IMR-90 (cell line): ENCODE measurements at regions not wholly inside any gene's neighbourhood (a gene's known extent, or its start where the extent isn't known, plus 50 kb on each side); places are given as distances from the start of the nearest gene placed in this dataset.

Source experiments
- ATAC-seq: fragments of 200-7000 bp; cut with Tn5 transposase; 2 replicates; pipeline ENCODE4 v1.9.1; 2020; ENCODE audit warnings: low read depth, mild to moderate bottlenecking, moderate library complexity
- BruUV-seq: library from RNA; stranded (reverse); fragments of 400-500 nt; replicated peaks from 2 replicates; lab custom pipeline; 2021; lab: Mats Ljungman, UMichigan
- CTCF ChIA-PET: fragments of 300-600 bp; formaldehyde crosslinking; extraction: SDS; loops from one replicate; lab custom pipeline; 2021; ENCODE audit warnings: antibody characterized with exemption; lab: Yijun Ruan, JAX
- POLR2A ChIA-PET: fragments of 300-600 bp; sonication (Branson Sonifier 250); formaldehyde crosslinking; loops from one replicate; lab custom pipeline; 2022; ENCODE audit warnings: antibody characterized with exemption; ENCODE audit not compliant: unreplicated experiment; lab: Charles Lee
- DNase-seq: peaks from one replicate; pipeline ENCODE4 v3.0.0; 2013
- H2AFZ ChIP-seq: replicated peaks from 2 replicates; pipeline ENCODE3; 2013; ENCODE audit warnings: low read length, mild to moderate bottlenecking; ENCODE audit not compliant: poor library complexity
- H2AK5ac ChIP-seq: 2 replicates; pipeline ENCODE4 v1.6.1; 2013; ENCODE audit warnings: low read depth, low read length, inconsistent platforms
- H2AK9ac ChIP-seq: replicated peaks from 2 replicates; pipeline ENCODE3; 2013; ENCODE audit warnings: mild to moderate bottlenecking, low read depth, low read length, moderate library complexity; ENCODE audit not compliant: poor library complexity
- H2BK120ac ChIP-seq: 2 replicates; pipeline ENCODE4 v1.6.1; 2013; ENCODE audit warnings: low read depth, low read length, inconsistent platforms
- H2BK15ac ChIP-seq: 3 replicates; pipeline ENCODE4 v1.6.1; 2013; ENCODE audit warnings: low read depth, low read length, inconsistent platforms
- H2BK20ac ChIP-seq: 2 replicates; pipeline ENCODE4 v1.6.1; 2013; ENCODE audit warnings: low read depth, mild to moderate bottlenecking, inconsistent platforms, low read length, moderate library complexity
- H2BK5ac ChIP-seq: 2 replicates; pipeline ENCODE4 v1.6.1; 2013; ENCODE audit warnings: mild to moderate bottlenecking, low read depth, low read length, inconsistent platforms; ENCODE audit not compliant: poor library complexity, severe bottlenecking
- H3K14ac ChIP-seq: replicated peaks from 2 replicates; pipeline ENCODE4 v1.6.1; 2013; ENCODE audit warnings: low read depth, low read length, inconsistent platforms
- H3K18ac ChIP-seq: 2 replicates; pipeline ENCODE4 v1.6.1; 2013; ENCODE audit warnings: low read depth, low read length, control low read depth
- H3K23ac ChIP-seq: 2 replicates; pipeline ENCODE4 v1.6.1; 2013; ENCODE audit warnings: low read depth, low read length, inconsistent platforms
- H3K27ac ChIP-seq: 2 replicates; pipeline ENCODE4 v1.5.1; 2013; ENCODE audit warnings: mild to moderate bottlenecking, control low read depth, low read length; ENCODE audit not compliant: insufficient read depth
- H3K27me3 ChIP-seq: 2 replicates; pipeline ENCODE4 v1.6.1; 2013; ENCODE audit warnings: low read length; ENCODE audit not compliant: control insufficient read depth, insufficient read depth
- H3K36me3 ChIP-seq: 2 replicates; pipeline ENCODE4 v1.6.1; 2013; ENCODE audit warnings: low read length, mixed read lengths; ENCODE audit not compliant: control insufficient read depth, insufficient read depth
- H3K4ac ChIP-seq: 2 replicates; pipeline ENCODE4 v1.6.1; 2013; ENCODE audit warnings: low read depth, low read length, inconsistent platforms
- H3K4me1 ChIP-seq: 2 replicates; pipeline ENCODE4 v1.6.1; 2013; ENCODE audit warnings: low read length, mixed read lengths; ENCODE audit not compliant: control insufficient read depth, insufficient read depth
- H3K4me2 ChIP-seq: 2 replicates; pipeline ENCODE4 v1.6.1; 2013; ENCODE audit warnings: low read depth, mild to moderate bottlenecking, control low read depth, low read length, moderate library complexity
- H3K4me3 ChIP-seq: 2 replicates; pipeline ENCODE4 v1.5.1; 2013; ENCODE audit warnings: low read depth, mild to moderate bottlenecking, control low read depth, low read length, moderate library complexity; ENCODE audit not compliant: insufficient read depth
- H3K56ac ChIP-seq: 2 replicates; pipeline ENCODE4 v1.6.1; 2013; ENCODE audit warnings: low read length, inconsistent platforms; ENCODE audit not compliant: insufficient read depth; ENCODE audit errors: extremely low read depth
- H3K79me1 ChIP-seq, 2 experiments: 2 replicates each; pipeline ENCODE4 v1.6.1; 2013; ENCODE audit warnings: low read length in 2 of 2, inconsistent platforms in 1 of 2, low read depth in 1 of 2
- H3K9ac ChIP-seq: 2 replicates; pipeline ENCODE4 v1.6.1; 2013; ENCODE audit warnings: low read depth, low read length, control low read depth
- H3K9me1 ChIP-seq: 2 replicates; pipeline ENCODE4 v1.6.1; 2013; ENCODE audit warnings: low read length, inconsistent platforms; ENCODE audit not compliant: insufficient read depth
- H3K9me3 ChIP-seq: 2 replicates; pipeline ENCODE4 v1.6.1; 2013; ENCODE audit warnings: low read length; ENCODE audit not compliant: control insufficient read depth, insufficient read depth
- H4K20me1 ChIP-seq: 2 replicates; pipeline ENCODE4 v1.6.1; 2013; ENCODE audit warnings: low read length, inconsistent platforms; ENCODE audit not compliant: insufficient read depth
- H4K5ac ChIP-seq: 2 replicates; pipeline ENCODE4 v1.6.1; 2013; ENCODE audit warnings: mild to moderate bottlenecking, low read depth, low read length, control low read depth
- H4K8ac ChIP-seq, 2 experiments: 2 replicates each; pipeline ENCODE4 v1.6.1; 2013; ENCODE audit warnings: low read depth in 2 of 2, low read length in 2 of 2, control low read depth in 1 of 2, inconsistent platforms in 1 of 2
- H4K91ac ChIP-seq: 2 replicates; pipeline ENCODE4 v1.6.1; 2013; ENCODE audit warnings: low read depth, low read length, inconsistent platforms; ENCODE audit not compliant: insufficient read depth
- BHLHE40 ChIP-seq: fragments of 150-350 bp; IDR thresholded peaks from 2 replicates; pipeline ENCODE4 v1.6.1; 2016; ENCODE audit warnings: mild to moderate bottlenecking, low read depth, low read length
- CEBPB ChIP-seq: IDR thresholded peaks from 2 replicates; pipeline ENCODE4 v1.6.1; 2012; ENCODE audit warnings: low read depth, low read length, improper control_type of control experiment
- CHD1 ChIP-seq: IDR thresholded peaks from 2 replicates; pipeline ENCODE4 v1.6.1; 2012; ENCODE audit warnings: low read depth, low read length, improper control_type of control experiment
- FOS ChIP-seq: fragments of 150-350 bp; IDR thresholded peaks from 2 replicates; pipeline ENCODE4 v1.6.1; 2016; ENCODE audit warnings: low read depth, low read length
- MAFK ChIP-seq: IDR thresholded peaks from 2 replicates; pipeline ENCODE4 v1.6.1; 2012; ENCODE audit warnings: low read depth, low read length, improper control_type of control experiment
- MAZ ChIP-seq: IDR thresholded peaks from 2 replicates; pipeline ENCODE4 v1.6.1; 2012; ENCODE audit warnings: low read depth, mild to moderate bottlenecking, low read length, improper control_type of control experiment, moderate library complexity, borderline replicate concordance
- MXI1 ChIP-seq: IDR thresholded peaks from 2 replicates; pipeline ENCODE4 v1.6.1; 2012; ENCODE audit warnings: low read depth, mild to moderate bottlenecking, low read length, moderate library complexity, borderline replicate concordance
- NFE2L2 ChIP-seq: fragments of 150-350 bp; IDR thresholded peaks from 2 replicates; pipeline ENCODE4 v1.6.1; 2016; ENCODE audit warnings: low read depth, mild to moderate bottlenecking, low read length
- POLR2A ChIP-seq: IDR thresholded peaks from 2 replicates; pipeline ENCODE4 v1.6.1; 2012; ENCODE audit warnings: mild to moderate bottlenecking, low read depth, low read length
- RAD21 ChIP-seq: IDR thresholded peaks from 2 replicates; pipeline ENCODE4 v1.6.1; 2012; ENCODE audit warnings: low read length, improper control_type of control experiment
- RCOR1 ChIP-seq: IDR thresholded peaks from 2 replicates; pipeline ENCODE4 v1.6.1; 2012; ENCODE audit warnings: mild to moderate bottlenecking, low read length, improper control_type of control experiment; ENCODE audit not compliant: insufficient replicate concordance
- RFX5 ChIP-seq: IDR thresholded peaks from 2 replicates; pipeline ENCODE4 v1.8.0; 2012; ENCODE audit warnings: low read depth, mild to moderate bottlenecking, low read length, moderate library complexity
- SMC3 ChIP-seq: fragments of 150-350 bp; IDR thresholded peaks from 2 replicates; pipeline ENCODE4 v1.6.1; 2016; ENCODE audit warnings: low read depth, mild to moderate bottlenecking, antibody characterized with exemption, low read length, moderate library complexity
- WGBS, 2 experiments: methylation state at CpG; one replicate each; pipeline versions ENCODE4 v1.1.5 to v1.1.7; 2013; ENCODE audit warnings: missing lambda C conversion rate in 2 of 2; ENCODE audit not compliant: insufficient read length in 1 of 2; ENCODE audit errors: extremely low coverage in 2 of 2; 5-methylcytosine and 5-hydroxymethylcytosine counted together
- dilution Hi-C: fragments of 300-500 bp; cut with HindIII; formaldehyde crosslinking; loops from one replicate; pipeline ENCODE4 v1.14.3; 2018; ENCODE audit warnings: low sequenced_read_pairs; ENCODE audit not compliant: unreplicated experiment
- in situ Hi-C: fragments of 300-500 bp; cut with MboI; formaldehyde crosslinking; loops from 3 replicates; pipeline ENCODE4 v1.14.3; 2019; ENCODE audit warnings: low sequenced_read_pairs, inconsistent platforms, mixed read lengths
- intact Hi-C: fragments of 100-400 bp; cut with micrococcal nuclease; formaldehyde crosslinking; loops from 2 replicates; pipeline ENCODE4 v1.10.0; 2022
- TF ChIP-seq, protein P1 (sequence below): fragments of 150-350 bp; IDR thresholded peaks from 2 replicates; pipeline ENCODE4 v1.6.1; 2016; ENCODE audit warnings: low read depth, mild to moderate bottlenecking, low read length, moderate library complexity, borderline replicate concordance
- TF ChIP-seq, protein P2 (sequence below): fragments of 150-350 bp; IDR thresholded peaks from 2 replicates; pipeline ENCODE4 v1.6.1; 2017; ENCODE audit warnings: mild to moderate bottlenecking, antibody characterized with exemption, low read length, low read depth
- TF ChIP-seq, protein P3 (sequence below): conservative IDR thresholded peaks from 2 replicates; pipeline ENCODE4 v1.5.1; 2012; ENCODE audit warnings: mild to moderate bottlenecking, low read depth, low read length, improper control_type of control experiment

DNA sequence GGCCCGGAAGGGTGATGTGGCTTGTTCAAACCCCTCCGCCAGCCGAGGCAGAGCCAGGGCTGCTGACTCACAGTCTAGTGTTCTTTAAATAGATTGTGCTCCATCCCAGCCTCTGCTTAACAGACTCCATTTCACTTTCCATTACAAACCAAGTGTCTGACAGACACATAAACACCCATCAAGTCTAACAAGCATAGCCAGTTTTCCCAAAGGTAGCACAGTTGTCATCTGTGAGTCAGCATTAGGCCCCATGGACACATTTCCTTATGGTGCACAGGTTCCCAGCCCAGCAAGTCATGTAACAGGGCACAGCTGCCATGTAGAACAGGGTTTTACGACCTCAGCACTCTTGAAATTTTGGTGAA lies 109.9 kb upstream of the RAP2B start:
- Histone ChIP-seq H3K14ac (peak overlapping the region; percentile 87), H2BK120ac (peak overlapping the region; percentile 89), H3K18ac (peak overlapping the region; percentile 40), H2AK9ac (peak overlapping the region; percentile 93), H4K91ac (peak overlapping the region; percentile 43; the same call in 1 of the 2 replicates), H3K4me3 (no peak overlapping the region), H4K5ac (peak overlapping the region; percentile 20; the same call in 1 of the 2 replicates), H2AK5ac (peak overlapping the region; percentile 66; the same call in 1 of the 2 replicates), H3K56ac (peak overlapping the region; percentile 49; the same call in 1 of the 2 replicates), H2BK5ac (peak overlapping the region; percentile 79), H3K36me3 (no peaks in the 10 kb centered on the region), H3K9me3 (no peaks in the 10 kb centered on the region), H3K23ac (peak overlapping the region; percentile 69; the same call in 1 of the 2 replicates), H2BK20ac (peak overlapping the region; percentile 94), H2AFZ (peak overlapping the region; percentile 88), H3K4ac (peak overlapping the region; percentile 91), H3K9ac (no peak overlapping the region), H3K9me1 (peaks cover 3% of the 10 kb centered on the region; the same call in 1 of the 2 replicates), H3K27me3 (no peaks in the 10 kb centered on the region), H2BK15ac (peak overlapping the region; percentile 49; the same call in 2 of the 3 replicates), H3K4me2 (peak overlapping the region; percentile 60; the same call in 1 of the 2 replicates), H3K79me1 (no peaks in the 10 kb centered on the region), H4K8ac (peak overlapping the region in 1 of 2 experiments; percentile 78; a peak in 2 of 4 replicates), H3K27ac (peak overlapping the region; percentile 84), H4K20me1 (no peaks in the 10 kb centered on the region), H3K4me1 (peaks cover 5% of the 10 kb centered on the region)
- BruUV-seq = no TSS peak
- WGBS, 2 experiments = no CpG with 5 or more reads among the region's 4 CpGs
- in situ Hi-C loops = no loop called here
- dilution Hi-C loops = no loop called here
- ChIA-PET CTCF (no interaction called here), POLR2A (interaction anchor here (1.4 kb wide), 1 partner anchor 109 kb away, joined by 6 read pairs; the partner anchor contains the start of gene RAP2B)
- DNase-seq (peak; percentile 95), ATAC-seq (peak; percentile 95)
- TF ChIP-seq MAZ = no peak; the same call in 1 of the 2 replicates
- no peak for TF ChIP-seq CHD1
- TF ChIP-seq NFE2L2 = peak; percentile 41; the same call in 1 of the 2 replicates
- TF ChIP-seq, protein P1, sequence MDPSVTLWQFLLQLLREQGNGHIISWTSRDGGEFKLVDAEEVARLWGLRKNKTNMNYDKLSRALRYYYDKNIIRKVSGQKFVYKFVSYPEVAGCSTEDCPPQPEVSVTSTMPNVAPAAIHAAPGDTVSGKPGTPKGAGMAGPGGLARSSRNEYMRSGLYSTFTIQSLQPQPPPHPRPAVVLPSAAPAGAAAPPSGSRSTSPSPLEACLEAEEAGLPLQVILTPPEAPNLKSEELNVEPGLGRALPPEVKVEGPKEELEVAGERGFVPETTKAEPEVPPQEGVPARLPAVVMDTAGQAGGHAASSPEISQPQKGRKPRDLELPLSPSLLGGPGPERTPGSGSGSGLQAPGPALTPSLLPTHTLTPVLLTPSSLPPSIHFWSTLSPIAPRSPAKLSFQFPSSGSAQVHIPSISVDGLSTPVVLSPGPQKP = no peak
- 0 out of 2 replicates have a peak, but pooled peaks have one; percentile 20 for TF ChIP-seq BHLHE40
- TF ChIP-seq, protein P2, sequence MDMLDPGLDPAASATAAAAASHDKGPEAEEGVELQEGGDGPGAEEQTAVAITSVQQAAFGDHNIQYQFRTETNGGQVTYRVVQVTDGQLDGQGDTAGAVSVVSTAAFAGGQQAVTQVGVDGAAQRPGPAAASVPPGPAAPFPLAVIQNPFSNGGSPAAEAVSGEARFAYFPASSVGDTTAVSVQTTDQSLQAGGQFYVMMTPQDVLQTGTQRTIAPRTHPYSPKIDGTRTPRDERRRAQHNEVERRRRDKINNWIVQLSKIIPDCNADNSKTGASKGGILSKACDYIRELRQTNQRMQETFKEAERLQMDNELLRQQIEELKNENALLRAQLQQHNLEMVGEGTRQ = peak; percentile 17; the same call in 1 of the 2 replicates
- TF ChIP-seq, protein P3, sequence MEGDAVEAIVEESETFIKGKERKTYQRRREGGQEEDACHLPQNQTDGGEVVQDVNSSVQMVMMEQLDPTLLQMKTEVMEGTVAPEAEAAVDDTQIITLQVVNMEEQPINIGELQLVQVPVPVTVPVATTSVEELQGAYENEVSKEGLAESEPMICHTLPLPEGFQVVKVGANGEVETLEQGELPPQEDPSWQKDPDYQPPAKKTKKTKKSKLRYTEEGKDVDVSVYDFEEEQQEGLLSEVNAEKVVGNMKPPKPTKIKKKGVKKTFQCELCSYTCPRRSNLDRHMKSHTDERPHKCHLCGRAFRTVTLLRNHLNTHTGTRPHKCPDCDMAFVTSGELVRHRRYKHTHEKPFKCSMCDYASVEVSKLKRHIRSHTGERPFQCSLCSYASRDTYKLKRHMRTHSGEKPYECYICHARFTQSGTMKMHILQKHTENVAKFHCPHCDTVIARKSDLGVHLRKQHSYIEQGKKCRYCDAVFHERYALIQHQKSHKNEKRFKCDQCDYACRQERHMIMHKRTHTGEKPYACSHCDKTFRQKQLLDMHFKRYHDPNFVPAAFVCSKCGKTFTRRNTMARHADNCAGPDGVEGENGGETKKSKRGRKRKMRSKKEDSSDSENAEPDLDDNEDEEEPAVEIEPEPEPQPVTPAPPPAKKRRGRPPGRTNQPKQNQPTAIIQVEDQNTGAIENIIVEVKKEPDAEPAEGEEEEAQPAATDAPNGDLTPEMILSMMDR = no peak
- no peak for TF ChIP-seq POLR2A
- TF ChIP-seq CEBPB = no peak
- TF ChIP-seq SMC3 = no peak; the same call in 1 of the 2 replicates
- peak; percentile 91 for TF ChIP-seq FOS
- peak; percentile 92 for TF ChIP-seq RCOR1
- peak; percentile 23; the same call in 1 of the 2 replicates for TF ChIP-seq RFX5
- TF ChIP-seq RAD21 = no peak
- no peak for TF ChIP-seq MXI1
- TF ChIP-seq MAFK = peak; percentile 66
- intact Hi-C loops = no loop called here
